HG03442 (cell line): ENCODE measurements at regions not wholly inside any gene's neighbourhood (a gene's known extent, or its start where the extent isn't known, plus 50 kb on each side); places are given as distances from the start of the nearest gene placed in this dataset.

Source experiments
- ATAC-seq: cut with Tn5 transposase; IDR thresholded peaks from one replicate; pipeline ENCODE4 v1.9.1; 2021; ENCODE audit warnings: mild to moderate bottlenecking, moderate library complexity; ENCODE audit not compliant: unreplicated experiment

GRCh38 chr11:45089251-45089650 lies 57.2 kb upstream of the PRDM11 start:
- no peak for ATAC-seq

GRCh38 chr11:45089676-45090499 lies 56.6 kb upstream of the PRDM11 start:
- ATAC-seq: no peak

GRCh38 chr11:45090607-45091006 lies 55.8 kb upstream of the PRDM11 start:
- no peak for ATAC-seq

GRCh38 chr11:45091563-45092403 lies 54.7 kb upstream of the PRDM11 start:
- no peak for ATAC-seq

GRCh38 chr11:45092404-45092785 lies 54.0 kb upstream of the PRDM11 start:
- ATAC-seq: no peak

- ATAC-seq: no peak
These were observed 53.3 kb upstream of the PRDM11 start for GRCh38 chr11:45092901-45093760.

GRCh38 chr11:45093761-45094455 lies 52.5 kb upstream of the PRDM11 start:
- ATAC-seq: no peak

GRCh38 chr11:45094958-45095690 lies 51.3 kb upstream of the PRDM11 start:
- no peak for ATAC-seq

GRCh38 chr11:45095691-45096010 lies 50.8 kb upstream of the PRDM11 start:
- ATAC-seq: no peak

GRCh38 chr11:45096636-45097035 lies 49.8 kb upstream of the PRDM11 start:
- ATAC-seq: no peak
